ENCODE measurements at regions not wholly inside any gene's neighbourhood (a gene's known extent, or its start where the extent isn't known, plus 50 kb on each side); places are given as distances from the start of the nearest gene placed in this dataset.
"Not testable (repeated sequence)": the region's sequence is repeated elsewhere in the genome, so short reads cannot be mapped to it uniquely, and the experiment has no call there.

DNA sequence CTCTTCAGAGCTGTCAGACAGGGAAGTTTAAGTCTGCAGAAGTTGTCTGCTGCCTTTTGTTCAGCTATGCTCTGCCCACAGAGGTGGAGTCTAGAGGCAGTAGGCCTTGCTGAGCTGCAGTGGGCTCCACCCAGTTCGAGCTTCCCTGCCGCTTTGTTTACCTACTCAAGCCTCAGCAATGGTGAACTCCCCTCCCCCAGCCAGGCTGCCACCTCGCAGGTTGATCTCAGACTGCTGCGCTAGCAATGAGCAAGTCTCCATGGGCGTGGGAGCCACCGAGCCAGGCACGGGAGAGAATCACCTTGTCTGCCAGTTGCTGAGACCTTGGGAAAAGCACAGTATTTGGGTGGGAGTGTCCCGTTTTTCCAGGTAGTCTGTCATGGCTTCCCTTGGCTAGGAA, 56.1 kb upstream of the SGPP2 start:
- TF ChIP-seq, protein P1, sequence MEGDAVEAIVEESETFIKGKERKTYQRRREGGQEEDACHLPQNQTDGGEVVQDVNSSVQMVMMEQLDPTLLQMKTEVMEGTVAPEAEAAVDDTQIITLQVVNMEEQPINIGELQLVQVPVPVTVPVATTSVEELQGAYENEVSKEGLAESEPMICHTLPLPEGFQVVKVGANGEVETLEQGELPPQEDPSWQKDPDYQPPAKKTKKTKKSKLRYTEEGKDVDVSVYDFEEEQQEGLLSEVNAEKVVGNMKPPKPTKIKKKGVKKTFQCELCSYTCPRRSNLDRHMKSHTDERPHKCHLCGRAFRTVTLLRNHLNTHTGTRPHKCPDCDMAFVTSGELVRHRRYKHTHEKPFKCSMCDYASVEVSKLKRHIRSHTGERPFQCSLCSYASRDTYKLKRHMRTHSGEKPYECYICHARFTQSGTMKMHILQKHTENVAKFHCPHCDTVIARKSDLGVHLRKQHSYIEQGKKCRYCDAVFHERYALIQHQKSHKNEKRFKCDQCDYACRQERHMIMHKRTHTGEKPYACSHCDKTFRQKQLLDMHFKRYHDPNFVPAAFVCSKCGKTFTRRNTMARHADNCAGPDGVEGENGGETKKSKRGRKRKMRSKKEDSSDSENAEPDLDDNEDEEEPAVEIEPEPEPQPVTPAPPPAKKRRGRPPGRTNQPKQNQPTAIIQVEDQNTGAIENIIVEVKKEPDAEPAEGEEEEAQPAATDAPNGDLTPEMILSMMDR (conservative IDR thresholded peaks at IDR 0.05 in 1 of 2, IDR thresholded peaks at IDR 0.05 in 1 of 2; ENCODE audit: low read depth in 1 of 2, low read length in 2 of 2), result not testable (repeated sequence)
- not testable (repeated sequence) for TF ChIP-seq EZH2 (IDR thresholded peaks at IDR 0.05; ENCODE audit: low read length, missing control alignments)

Data from fibroblast of lung (primary cell).